AG09309 (cell line): ENCODE measurements at regions not wholly inside any gene's neighbourhood (a gene's known extent, or its start where the extent isn't known, plus 50 kb on each side); places are given as distances from the start of the nearest gene placed in this dataset.

Source experiments
- DNase-seq: peaks from one replicate; pipeline ENCODE4 v3.0.0-alpha.2; 2010; ENCODE audit warnings: low read depth
- H3K4me3 ChIP-seq: 2 replicates; pipeline ENCODE4 v1.5.1; 2011; ENCODE audit warnings: mild to moderate bottlenecking, low read depth, low read length, moderate library complexity; ENCODE audit not compliant: control insufficient read depth
- CTCF ChIP-seq: IDR thresholded peaks from 2 replicates; pipeline ENCODE4 v1.5.1; 2011; ENCODE audit warnings: mild to moderate bottlenecking, low read depth, low read length, inconsistent platforms; ENCODE audit not compliant: insufficient read depth, control insufficient read depth; ENCODE audit errors: missing control alignments

GRCh38 chr3:190741788-190742187, 120.7 kb downstream of the GMNC start:
- DNase-seq, result no peak
- no peak overlapping the region for H3K4me3 ChIP-seq
- TF ChIP-seq CTCF, result no peak

GRCh38 chr3:190739641-190740185, 122.8 kb downstream of the GMNC start:
- no peak for DNase-seq
- TF ChIP-seq CTCF, result no peak
- H3K4me3 ChIP-seq, result no peak overlapping the region

- no peak for DNase-seq
- no peak for TF ChIP-seq CTCF
- H3K4me3 ChIP-seq, result no peak overlapping the region
These were observed 123.8 kb downstream of the GMNC start for GRCh38 chr3:190738636-190739155.

- no peak for DNase-seq
- H3K4me3 ChIP-seq, result no peak overlapping the region
- TF ChIP-seq CTCF, result no peak
These were observed 125.0 kb downstream of the GMNC start for GRCh38 chr3:190737446-190737845.

- no peak for DNase-seq
- TF ChIP-seq CTCF, result no peak
- H3K4me3 ChIP-seq, result no peak overlapping the region
These were observed 128.0 kb downstream of the GMNC start for GRCh38 chr3:190734490-190734889.

GRCh38 chr3:190733591-190734146, 128.8 kb downstream of the GMNC start:
- TF ChIP-seq CTCF, result no peak
- DNase-seq, result no peak
- no peak overlapping the region for H3K4me3 ChIP-seq
